ENCODE measurements at regions not wholly inside any gene's neighbourhood (a gene's known extent, or its start where the extent isn't known, plus 50 kb on each side); places are given as distances from the start of the nearest gene placed in this dataset.

GRCh38 chr6:6399568-6399967 is 79.1 kb upstream of the F13A1 start:
- TF ChIP-seq CTCF (IDR thresholded peaks at IDR 0.05) = no peak
- H3K4me3 Mint-ChIP-seq = no peak overlapping the region
- H3K4me1 Mint-ChIP-seq (ENCODE audit: low read depth) = no peaks in the 10 kb centered on the region
- no peaks in the 10 kb centered on the region for H3K36me3 Mint-ChIP-seq (ENCODE audit: low read depth)
- peaks cover 3% of the 10 kb centered on the region for H3K27me3 Mint-ChIP-seq (ENCODE audit: insufficient read depth)
- no peak for DNase-seq
- H3K27ac Mint-ChIP-seq = no peak overlapping the region
- H3K9me3 Mint-ChIP-seq = peaks cover 24% of the 10 kb centered on the region

DNA sequence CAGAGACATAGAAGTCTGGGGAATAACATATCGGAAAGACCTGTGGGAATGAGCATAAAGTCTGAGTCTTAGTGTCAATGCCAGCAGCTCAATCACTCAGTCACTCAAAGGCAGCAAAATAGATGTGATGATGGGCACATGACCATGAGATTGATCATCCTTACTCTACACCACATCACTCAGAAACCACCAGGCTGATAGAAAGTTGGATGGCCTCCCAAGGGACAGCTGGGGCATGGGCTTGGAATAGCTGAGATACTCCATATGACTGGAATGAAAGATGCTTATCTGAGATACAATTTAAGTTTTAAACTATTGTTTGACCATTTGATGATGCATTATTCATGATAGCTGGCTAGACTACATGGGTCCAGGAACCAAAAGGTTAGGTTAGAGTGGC is 80.9 kb upstream of the F13A1 start:
- no peaks in the 10 kb centered on the region for H3K36me3 Mint-ChIP-seq (ENCODE audit: low read depth)
- H3K27ac Mint-ChIP-seq = no peak overlapping the region
- peaks cover 12% of the 10 kb centered on the region for H3K9me3 Mint-ChIP-seq

DNA sequence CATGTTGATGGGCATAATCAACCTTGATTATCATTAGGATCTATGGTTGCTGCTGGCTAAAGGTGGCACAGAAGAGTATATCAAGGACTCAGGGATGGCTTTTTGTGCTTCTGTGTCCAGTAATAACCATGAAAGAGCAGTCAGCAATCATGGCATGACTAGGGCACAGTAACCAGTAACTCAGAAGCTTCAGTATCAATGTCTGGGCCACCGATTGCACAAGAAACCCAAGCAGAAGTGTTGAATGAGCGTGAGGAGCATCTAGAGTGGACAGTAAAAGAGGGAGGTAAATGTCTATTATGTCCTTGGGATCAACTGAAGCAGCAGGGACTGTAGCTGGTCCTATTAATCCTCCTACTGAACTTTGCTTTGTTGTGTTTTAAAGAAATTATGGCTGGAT is 81.5 kb upstream of the F13A1 start:
- no peak for DNase-seq
- peaks cover 10% of the 10 kb centered on the region for H3K9me3 Mint-ChIP-seq
- H3K4me1 Mint-ChIP-seq (ENCODE audit: low read depth) = no peaks in the 10 kb centered on the region
- TF ChIP-seq CTCF (IDR thresholded peaks at IDR 0.05) = no peak
- no peaks in the 10 kb centered on the region for H3K36me3 Mint-ChIP-seq (ENCODE audit: low read depth)
- no peaks in the 10 kb centered on the region for H3K27me3 Mint-ChIP-seq (ENCODE audit: insufficient read depth)
- H3K27ac Mint-ChIP-seq = no peak overlapping the region
- no peak overlapping the region for H3K4me3 Mint-ChIP-seq

More for the DNA sequence above, 80.9 kb upstream of the F13A1 start:
- DNase-seq = no peak
- no peak overlapping the region for H3K4me3 Mint-ChIP-seq
- no peaks in the 10 kb centered on the region for H3K4me1 Mint-ChIP-seq (ENCODE audit: low read depth)
- TF ChIP-seq CTCF (IDR thresholded peaks at IDR 0.05) = no peak
- no peaks in the 10 kb centered on the region for H3K27me3 Mint-ChIP-seq (ENCODE audit: insufficient read depth)

- Mint-ChIP-seq H3K4me1 (ENCODE audit: low read depth) (no peaks in the 10 kb centered on the region), H3K27ac (no peak overlapping the region), H3K27me3 (ENCODE audit: insufficient read depth) (no peaks in the 10 kb centered on the region), H3K9me3 (peaks cover 10% of the 10 kb centered on the region), H3K4me3 (no peak overlapping the region), H3K36me3 (ENCODE audit: low read depth) (no peaks in the 10 kb centered on the region)
- no peak for TF ChIP-seq CTCF (IDR thresholded peaks at IDR 0.05)
- no peak for DNase-seq
Measured at GRCh38 chr6:6402591-6402990, 82.1 kb upstream of the F13A1 start.

DNA sequence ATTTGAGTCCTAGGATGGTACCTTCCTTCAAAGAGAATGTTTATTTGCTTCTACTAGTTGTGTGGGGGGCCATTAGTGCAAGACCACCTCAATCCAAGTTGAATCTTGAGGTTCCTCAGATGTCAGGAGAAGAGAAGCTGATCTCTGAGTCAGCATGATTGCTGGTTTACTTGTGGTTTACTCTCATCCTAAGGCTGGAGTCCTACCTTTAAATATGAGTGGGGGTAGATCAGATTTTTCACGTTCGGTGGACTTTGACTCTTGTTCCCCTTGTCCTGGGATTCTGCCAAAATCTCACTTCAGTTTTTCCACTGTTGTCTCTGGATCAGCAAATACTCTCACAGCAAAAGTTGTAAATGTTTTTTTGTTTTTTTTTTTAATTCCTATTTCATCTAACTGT is 84.6 kb upstream of the F13A1 start:
- Mint-ChIP-seq H3K4me3 (no peak overlapping the region), H3K27ac (no peak overlapping the region), H3K36me3 (ENCODE audit: low read depth) (no peaks in the 10 kb centered on the region), H3K9me3 (peaks cover 16% of the 10 kb centered on the region), H3K27me3 (ENCODE audit: insufficient read depth) (no peaks in the 10 kb centered on the region), H3K4me1 (ENCODE audit: low read depth) (no peaks in the 10 kb centered on the region)
- no peak for DNase-seq
- no peak for TF ChIP-seq CTCF (IDR thresholded peaks at IDR 0.05)

Data from HFFc6 (cell line).